HG03460 (cell line): ENCODE measurements at regions not wholly inside any gene's neighbourhood (a gene's known extent, or its start where the extent isn't known, plus 50 kb on each side); places are given as distances from the start of the nearest gene placed in this dataset.
"Not testable (repeated sequence)": the region's sequence is repeated elsewhere in the genome, so short reads cannot be mapped to it uniquely, and the experiment has no call there.

Experiments used
- ATAC-seq: cut with Tn5 transposase; IDR thresholded peaks from one replicate; pipeline ENCODE4 v1.9.1; 2021; ENCODE audit not compliant: unreplicated experiment

GRCh38 chr4:103422467-103423219 lies 224.5 kb upstream of the CENPE start:
- no peak for ATAC-seq

GRCh38 chr4:103415801-103416200 lies 217.7 kb upstream of the CENPE start:
- no peak for ATAC-seq

- not testable (repeated sequence) for ATAC-seq
These were observed 214.5 kb upstream of the CENPE start for GRCh38 chr4:103412646-103413045.

GRCh38 chr4:103410386-103410785 lies 212.2 kb upstream of the CENPE start:
- no peak for ATAC-seq

- ATAC-seq: peak; percentile 55
These were observed 207.3 kb upstream of the CENPE start for GRCh38 chr4:103405415-103405814.

GRCh38 chr4:103403619-103404018 lies 205.5 kb upstream of the CENPE start:
- ATAC-seq: no peak

- ATAC-seq: no peak
These were observed 204.1 kb upstream of the CENPE start for GRCh38 chr4:103402198-103402597.

- ATAC-seq: peak; percentile 76
These were observed 202.3 kb upstream of the CENPE start for GRCh38 chr4:103400405-103400804.

GRCh38 chr4:103397541-103397940 lies 199.4 kb upstream of the CENPE start:
- ATAC-seq: no peak

GRCh38 chr4:103387508-103388011 lies 189.4 kb upstream of the CENPE start:
- ATAC-seq: not testable (repeated sequence)

- not testable (repeated sequence) for ATAC-seq
These were observed 187.4 kb upstream of the CENPE start for GRCh38 chr4:103385565-103385964.

GRCh38 chr4:103375278-103375677 lies 177.1 kb upstream of the CENPE start:
- no peak for ATAC-seq

- ATAC-seq: no peak
These were observed 176.6 kb upstream of the CENPE start for GRCh38 chr4:103374758-103375157.

- ATAC-seq: no peak
These were observed 176.2 kb upstream of the CENPE start for GRCh38 chr4:103374306-103374705.

GRCh38 chr4:103372002-103372558 lies 173.9 kb upstream of the CENPE start:
- ATAC-seq: no peak

- no peak for ATAC-seq
These were observed 172.2 kb upstream of the CENPE start for GRCh38 chr4:103370336-103370735.

GRCh38 chr4:103365285-103365684 lies 167.1 kb upstream of the CENPE start:
- no peak for ATAC-seq

- no peak for ATAC-seq
These were observed 165.9 kb upstream of the CENPE start for GRCh38 chr4:103364083-103364482.

GRCh38 chr4:103361926-103362325 lies 163.8 kb upstream of the CENPE start:
- no peak for ATAC-seq

- no peak for ATAC-seq
These were observed 161.8 kb upstream of the CENPE start for GRCh38 chr4:103359900-103360299.

GRCh38 chr4:103354006-103354405 lies 155.9 kb upstream of the CENPE start:
- ATAC-seq: no peak

- no peak for ATAC-seq
These were observed 131.5 kb upstream of the CENPE start for GRCh38 chr4:103329642-103330041.

GRCh38 chr4:103324811-103325210 lies 126.7 kb upstream of the CENPE start:
- ATAC-seq: no peak
